Neural crest cell (in vitro differentiated cells): ENCODE measurements at regions not wholly inside any gene's neighbourhood (a gene's known extent, or its start where the extent isn't known, plus 50 kb on each side); places are given as distances from the start of the nearest gene placed in this dataset.

ENCODE experiments used
- DNase-seq: peaks from one replicate; pipeline ENCODE4 v3.0.0; 2021; ENCODE audit warnings: low read depth, mixed read lengths, low spot score
- H3K27ac Mint-ChIP-seq: one replicate; pipeline ENCODE4 v1.8.0; 2021; ENCODE audit warnings: mild to moderate bottlenecking, mixed read lengths; ENCODE audit not compliant: unreplicated experiment
- H3K27me3 Mint-ChIP-seq: 2 replicates; pipeline ENCODE4 v1.8.0; 2021; ENCODE audit warnings: low read depth, mild to moderate bottlenecking, mixed read lengths
- H3K36me3 Mint-ChIP-seq: 2 replicates; pipeline ENCODE4 v1.8.0; 2021; ENCODE audit warnings: low read depth, mild to moderate bottlenecking, mixed read lengths
- H3K4me1 Mint-ChIP-seq: 2 replicates; pipeline ENCODE4 v1.8.0; 2021; ENCODE audit warnings: mixed read lengths
- H3K4me3 Mint-ChIP-seq: one replicate; pipeline ENCODE4 v1.8.0; 2021; ENCODE audit warnings: mild to moderate bottlenecking, mixed read lengths
- H3K9me3 Mint-ChIP-seq: 2 replicates; pipeline ENCODE4 v1.8.0; 2021; ENCODE audit warnings: mixed read lengths
- TF ChIP-seq, protein P1 (sequence below): fragments of 200-600 bp; sonication (generic); conservative IDR thresholded peaks from 2 replicates; pipeline ENCODE4 v1.5.0; 2021; ENCODE audit warnings: antibody characterized with exemption, mild to moderate bottlenecking

DNA sequence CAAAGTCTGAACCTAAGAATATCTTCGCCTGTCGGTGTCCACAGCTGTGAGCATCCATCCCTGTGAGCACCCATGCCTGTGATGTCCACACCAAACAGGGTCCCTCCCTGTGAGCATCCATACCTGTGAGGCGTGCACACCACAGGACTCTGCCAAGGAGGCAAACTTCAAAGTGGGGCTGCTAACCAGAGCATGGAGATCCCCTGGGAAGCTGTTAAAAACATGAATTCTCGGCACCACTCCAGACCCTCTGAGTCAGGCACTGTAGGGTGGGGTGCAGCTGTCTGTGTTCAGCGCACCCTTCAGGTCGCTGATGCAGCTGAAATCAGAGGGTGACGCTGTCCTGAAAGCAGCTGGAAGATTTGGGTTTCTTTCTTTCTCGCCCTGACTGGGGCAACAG, 85.4 kb upstream of the NXT1 start:
- no peak for DNase-seq
- Mint-ChIP-seq H3K4me3 (no peak overlapping the region), H3K4me1 (peaks cover 7% of the 10 kb centered on the region), H3K9me3 (peaks cover 8% of the 10 kb centered on the region), H3K36me3 (peaks cover 3% of the 10 kb centered on the region), H3K27me3 (no peaks in the 10 kb centered on the region), H3K27ac (no peak overlapping the region)
- TF ChIP-seq, protein P1, sequence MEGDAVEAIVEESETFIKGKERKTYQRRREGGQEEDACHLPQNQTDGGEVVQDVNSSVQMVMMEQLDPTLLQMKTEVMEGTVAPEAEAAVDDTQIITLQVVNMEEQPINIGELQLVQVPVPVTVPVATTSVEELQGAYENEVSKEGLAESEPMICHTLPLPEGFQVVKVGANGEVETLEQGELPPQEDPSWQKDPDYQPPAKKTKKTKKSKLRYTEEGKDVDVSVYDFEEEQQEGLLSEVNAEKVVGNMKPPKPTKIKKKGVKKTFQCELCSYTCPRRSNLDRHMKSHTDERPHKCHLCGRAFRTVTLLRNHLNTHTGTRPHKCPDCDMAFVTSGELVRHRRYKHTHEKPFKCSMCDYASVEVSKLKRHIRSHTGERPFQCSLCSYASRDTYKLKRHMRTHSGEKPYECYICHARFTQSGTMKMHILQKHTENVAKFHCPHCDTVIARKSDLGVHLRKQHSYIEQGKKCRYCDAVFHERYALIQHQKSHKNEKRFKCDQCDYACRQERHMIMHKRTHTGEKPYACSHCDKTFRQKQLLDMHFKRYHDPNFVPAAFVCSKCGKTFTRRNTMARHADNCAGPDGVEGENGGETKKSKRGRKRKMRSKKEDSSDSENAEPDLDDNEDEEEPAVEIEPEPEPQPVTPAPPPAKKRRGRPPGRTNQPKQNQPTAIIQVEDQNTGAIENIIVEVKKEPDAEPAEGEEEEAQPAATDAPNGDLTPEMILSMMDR = no peak

DNA sequence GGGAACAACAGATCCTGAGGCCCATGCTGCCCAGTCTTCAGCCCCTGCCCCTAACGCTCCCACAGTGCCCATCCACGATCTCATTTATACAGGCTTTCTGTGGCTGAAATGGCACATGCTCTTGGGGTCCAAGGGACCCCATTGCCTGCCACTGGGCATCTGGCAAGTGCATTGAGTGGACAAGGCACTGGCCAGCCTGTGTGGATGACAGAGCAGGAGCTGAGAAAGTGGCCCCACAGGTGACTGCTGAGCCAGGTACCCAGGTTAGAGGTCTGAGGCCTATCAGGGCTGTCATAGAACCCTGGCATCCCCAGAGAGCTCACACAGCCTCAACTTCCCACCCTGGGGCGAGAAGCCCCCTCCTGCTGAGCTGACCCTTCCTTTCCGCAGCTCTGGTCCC, 86.0 kb upstream of the NXT1 start:
- DNase-seq = no peak
- no peaks in the 10 kb centered on the region for H3K27me3 Mint-ChIP-seq
- no peak overlapping the region for H3K4me3 Mint-ChIP-seq
- H3K4me1 Mint-ChIP-seq = peaks cover 1% of the 10 kb centered on the region
- peaks cover 8% of the 10 kb centered on the region for H3K9me3 Mint-ChIP-seq
- peaks cover 3% of the 10 kb centered on the region for H3K36me3 Mint-ChIP-seq
- no peak overlapping the region for H3K27ac Mint-ChIP-seq
- TF ChIP-seq, protein P1 = no peak

DNA sequence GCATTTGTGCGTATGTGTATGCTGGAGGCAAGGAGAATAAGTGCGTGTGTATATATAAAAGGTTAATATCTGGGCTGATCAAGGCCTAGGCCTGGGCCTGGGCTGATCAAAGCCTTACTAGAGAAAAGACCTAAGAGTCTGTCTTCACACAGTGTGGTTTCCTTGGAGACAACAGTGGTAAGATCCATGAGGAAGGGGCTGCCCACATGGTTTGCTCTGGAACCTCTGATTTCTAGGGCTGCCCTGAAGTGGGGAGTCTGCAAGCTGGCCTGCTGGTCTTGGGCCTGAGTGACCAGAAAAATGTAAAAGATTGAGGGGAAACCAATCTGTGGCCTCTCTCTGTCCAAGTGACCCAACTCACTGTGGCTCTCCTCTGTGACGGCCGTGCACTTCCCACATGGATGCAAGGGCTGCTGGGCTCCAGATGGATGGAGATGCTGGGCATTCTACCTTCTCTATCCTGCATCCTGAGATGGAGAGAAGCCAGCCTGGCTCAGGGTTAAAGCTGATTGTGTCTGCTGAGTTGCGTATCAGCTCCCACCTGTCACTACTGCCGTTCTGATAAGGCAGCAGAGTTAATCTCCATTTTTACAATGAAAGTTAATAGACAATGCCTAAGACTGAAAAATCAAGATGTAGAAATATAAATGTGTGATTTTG, 90.3 kb upstream of the NXT1 start:
- no peak overlapping the region for H3K4me3 Mint-ChIP-seq
- DNase-seq = no peak
- H3K36me3 Mint-ChIP-seq = no peaks in the 10 kb centered on the region
- H3K27me3 Mint-ChIP-seq = peaks cover 1% of the 10 kb centered on the region
- H3K4me1 Mint-ChIP-seq = peaks cover 22% of the 10 kb centered on the region
- H3K9me3 Mint-ChIP-seq = no peaks in the 10 kb centered on the region
- no peak overlapping the region for H3K27ac Mint-ChIP-seq
- TF ChIP-seq, protein P1 = no peak

DNA sequence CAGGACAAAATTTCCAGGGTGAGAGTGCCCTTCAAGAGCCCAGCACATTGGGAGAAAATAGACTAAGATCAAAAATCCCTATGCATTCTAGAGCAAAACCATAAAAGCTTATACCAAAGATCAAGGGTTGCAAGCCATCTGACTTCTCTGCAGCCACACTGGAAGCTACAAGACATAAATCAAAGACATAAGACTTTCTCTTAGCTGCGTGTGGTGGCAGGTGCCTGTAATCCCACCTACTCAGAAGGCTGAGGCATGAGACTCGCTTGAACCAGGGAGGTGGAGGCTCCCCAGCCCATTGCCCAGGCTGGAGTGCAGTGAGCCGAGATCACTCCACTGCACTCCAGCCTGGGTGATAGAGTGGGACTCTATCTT, 91.9 kb upstream of the NXT1 start:
- H3K4me1 Mint-ChIP-seq = peaks cover 26% of the 10 kb centered on the region
- no peak for DNase-seq
- no peaks in the 10 kb centered on the region for H3K36me3 Mint-ChIP-seq
- no peaks in the 10 kb centered on the region for H3K9me3 Mint-ChIP-seq
- TF ChIP-seq, protein P1 = no peak
- H3K4me3 Mint-ChIP-seq = no peak overlapping the region
- H3K27me3 Mint-ChIP-seq = peaks cover 10% of the 10 kb centered on the region
- no peak overlapping the region for H3K27ac Mint-ChIP-seq

DNA sequence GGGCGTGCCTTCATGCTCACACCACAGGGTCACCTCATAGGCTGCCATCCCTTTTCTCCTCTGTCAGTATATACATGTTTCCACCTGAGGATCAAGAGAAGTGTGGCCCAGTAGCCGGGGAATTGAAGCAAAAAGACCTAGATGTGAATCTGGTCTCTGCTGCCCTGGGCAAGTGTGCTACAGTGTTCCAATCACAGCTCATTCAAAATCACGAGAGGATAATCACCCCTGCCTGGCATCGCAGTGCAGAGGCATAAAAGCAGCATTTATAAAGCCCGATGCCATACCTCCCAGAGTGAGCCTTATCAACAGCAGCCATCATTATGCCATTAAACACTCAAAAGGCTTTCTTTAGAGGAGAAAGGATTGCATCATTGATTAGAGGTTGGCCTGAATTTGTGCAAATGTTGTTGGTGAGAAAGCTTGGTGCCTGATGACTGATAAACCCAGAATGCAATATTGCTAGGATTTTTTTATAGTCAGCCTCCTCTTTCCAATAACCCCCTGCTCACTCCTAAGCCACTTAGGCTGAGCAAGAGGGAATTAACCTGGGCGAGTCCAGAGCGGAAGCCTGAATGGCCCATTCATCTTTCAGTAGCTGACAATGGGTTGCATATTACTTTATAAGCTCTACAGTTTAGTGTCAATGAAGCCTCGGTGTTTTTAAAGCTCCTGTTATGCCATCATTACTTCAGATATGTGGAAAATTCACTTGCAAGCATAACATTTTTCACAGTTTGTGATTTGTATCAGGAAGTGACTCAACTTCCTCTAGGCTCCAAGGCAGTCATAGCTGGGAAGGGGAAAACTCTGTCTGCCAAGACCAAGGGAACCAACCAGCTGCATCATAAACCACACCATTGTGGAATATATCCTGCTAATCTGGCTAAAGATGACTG, 92.5 kb upstream of the NXT1 start:
- Mint-ChIP-seq H3K27ac (no peak overlapping the region), H3K4me3 (no peak overlapping the region), H3K9me3 (no peaks in the 10 kb centered on the region), H3K4me1 (peaks cover 26% of the 10 kb centered on the region), H3K36me3 (no peaks in the 10 kb centered on the region), H3K27me3 (peaks cover 10% of the 10 kb centered on the region)
- TF ChIP-seq, protein P1 = no peak
- DNase-seq = no peak
